Calu3 (cell line): ENCODE measurements at regions not wholly inside any gene's neighbourhood (a gene's known extent, or its start where the extent isn't known, plus 50 kb on each side); places are given as distances from the start of the nearest gene placed in this dataset.

Source experiments
- BruUV-seq: library from RNA; stranded (reverse); fragments of 400-500 nt; replicated peaks from 2 replicates; lab custom pipeline; 2021; lab: Mats Ljungman, UMichigan
- CTCF ChIA-PET: fragments of 300-600 bp; sonication (Branson Sonifier 250); formaldehyde crosslinking; loops from one replicate; lab custom pipeline; 2022; ENCODE audit warnings: antibody characterized with exemption; lab: Charles Lee
- DNase-seq: peaks from one replicate; pipeline ENCODE4 v3.0.0; 2022
- H3K27ac Mint-ChIP-seq: one replicate; pipeline ENCODE4 v1.8.0; 2022; ENCODE audit warnings: mixed read lengths; ENCODE audit not compliant: unreplicated experiment
- H3K27me3 Mint-ChIP-seq: one replicate; pipeline ENCODE4 v1.8.0; 2022; ENCODE audit warnings: mixed read lengths; ENCODE audit not compliant: unreplicated experiment
- H3K36me3 Mint-ChIP-seq: one replicate; pipeline ENCODE4 v1.8.0; 2022; ENCODE audit warnings: mild to moderate bottlenecking, moderate library complexity, mixed read lengths; ENCODE audit not compliant: insufficient read depth, unreplicated experiment
- H3K4me1 Mint-ChIP-seq: one replicate; pipeline ENCODE4 v1.8.0; 2022; ENCODE audit warnings: mild to moderate bottlenecking, low read depth, mixed read lengths; ENCODE audit not compliant: unreplicated experiment
- H3K4me3 Mint-ChIP-seq: one replicate; pipeline ENCODE4 v1.8.0; 2022; ENCODE audit warnings: mild to moderate bottlenecking, low read depth, moderate library complexity, mixed read lengths; ENCODE audit not compliant: unreplicated experiment
- H3K9me3 Mint-ChIP-seq: one replicate; pipeline ENCODE4 v1.8.0; 2022; ENCODE audit warnings: low read depth, mixed read lengths; ENCODE audit not compliant: unreplicated experiment
- CTCF ChIP-seq: fragments of 200-600 bp; IDR thresholded peaks from one replicate; pipeline ENCODE4 v1.8.0; 2022; ENCODE audit warnings: antibody characterized with exemption; ENCODE audit not compliant: unreplicated experiment
- intact Hi-C: fragments of 100-400 bp; cut with micrococcal nuclease; formaldehyde crosslinking; loops from one replicate; pipeline ENCODE4 v1.10.0; 2022; ENCODE audit not compliant: unreplicated experiment

- H3K4me1 Mint-ChIP-seq = no peaks in the 10 kb centered on the region
- H3K9me3 Mint-ChIP-seq = no peaks in the 10 kb centered on the region
- TF ChIP-seq CTCF = no peak
- CTCF ChIA-PET = no interaction called here
- no peak overlapping the region for H3K4me3 Mint-ChIP-seq
- no peak for DNase-seq
- no peak overlapping the region for H3K27ac Mint-ChIP-seq
- BruUV-seq = no TSS peak
- no peaks in the 10 kb centered on the region for H3K27me3 Mint-ChIP-seq
- no peaks in the 10 kb centered on the region for H3K36me3 Mint-ChIP-seq
- intact Hi-C loops = no loop called here
These were observed 265.1 kb upstream of the EDNRB start for GRCh38 chr13:78183732-78184131.

GRCh38 chr13:78182813-78183212 lies 264.2 kb upstream of the EDNRB start:
- TF ChIP-seq CTCF = no peak
- no peaks in the 10 kb centered on the region for H3K4me1 Mint-ChIP-seq
- BruUV-seq = no TSS peak
- H3K27ac Mint-ChIP-seq = no peak overlapping the region
- DNase-seq = no peak
- H3K9me3 Mint-ChIP-seq = no peaks in the 10 kb centered on the region
- intact Hi-C loops = no loop called here
- no peak overlapping the region for H3K4me3 Mint-ChIP-seq
- H3K36me3 Mint-ChIP-seq = no peaks in the 10 kb centered on the region
- CTCF ChIA-PET = no interaction called here
- H3K27me3 Mint-ChIP-seq = no peaks in the 10 kb centered on the region

GRCh38 chr13:78177306-78177705 lies 258.7 kb upstream of the EDNRB start:
- intact Hi-C loops = no loop called here
- Mint-ChIP-seq H3K9me3 (no peaks in the 10 kb centered on the region), H3K27me3 (no peaks in the 10 kb centered on the region), H3K4me1 (no peaks in the 10 kb centered on the region), H3K36me3 (no peaks in the 10 kb centered on the region), H3K4me3 (no peak overlapping the region), H3K27ac (no peak overlapping the region)
- CTCF ChIA-PET = no interaction called here
- TF ChIP-seq CTCF = no peak
- no TSS peak for BruUV-seq
- DNase-seq = no peak

GRCh38 chr13:78176880-78177279 lies 258.2 kb upstream of the EDNRB start:
- Mint-ChIP-seq H3K4me3 (no peak overlapping the region), H3K27me3 (no peaks in the 10 kb centered on the region), H3K36me3 (no peaks in the 10 kb centered on the region), H3K9me3 (no peaks in the 10 kb centered on the region), H3K4me1 (no peaks in the 10 kb centered on the region), H3K27ac (no peak overlapping the region)
- no TSS peak for BruUV-seq
- no peak for DNase-seq
- intact Hi-C loops = no loop called here
- CTCF ChIA-PET = no interaction called here
- TF ChIP-seq CTCF = no peak
